ENCODE measurements at regions not wholly inside any gene's neighbourhood (a gene's known extent, or its start where the extent isn't known, plus 50 kb on each side); places are given as distances from the start of the nearest gene placed in this dataset.
"Not testable (repeated sequence)": the region's sequence is repeated elsewhere in the genome, so short reads cannot be mapped to it uniquely, and the experiment has no call there.

DNA sequence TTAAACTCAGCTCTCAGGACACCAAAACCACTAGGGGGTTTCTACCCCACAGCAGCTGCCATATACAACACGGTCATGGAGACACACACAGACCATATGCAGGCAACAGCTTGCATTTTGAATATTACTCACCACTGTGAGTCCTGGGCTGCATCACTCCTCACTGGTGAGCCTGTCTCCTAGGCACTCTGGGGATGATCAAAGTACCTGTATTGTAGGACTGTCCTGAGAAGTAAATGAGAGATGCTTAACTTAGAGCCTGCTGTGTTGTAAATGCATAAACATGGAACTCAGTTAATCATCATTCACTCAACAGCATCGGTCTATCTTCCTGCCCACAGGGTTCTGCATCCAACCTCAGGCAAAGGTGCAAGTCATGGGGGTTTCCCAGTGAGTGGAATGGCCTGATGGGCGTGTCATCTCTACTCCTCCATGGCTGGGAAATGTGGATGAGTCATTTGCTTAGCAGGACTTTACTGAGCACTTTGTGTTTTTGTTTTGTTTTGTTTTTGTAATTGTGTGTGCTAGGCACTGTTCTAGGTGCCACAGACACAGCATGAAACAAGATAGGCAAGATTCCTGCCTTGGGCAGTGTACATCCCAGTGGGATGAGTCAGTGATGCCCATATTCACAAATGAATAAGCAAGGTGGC, 1141.2 kb upstream of the TMEM132C start:
- Mint-ChIP-seq H3K4me3 (no peak overlapping the region), H3K4me1 (no peaks in the 10 kb centered on the region), H3K9me3 (no peaks in the 10 kb centered on the region), H3K36me3 (no peaks in the 10 kb centered on the region), H3K27me3 (ENCODE audit: low read depth) (peaks cover 3% of the 10 kb centered on the region), H3K27ac (no peak overlapping the region)
- TF ChIP-seq, protein P1, sequence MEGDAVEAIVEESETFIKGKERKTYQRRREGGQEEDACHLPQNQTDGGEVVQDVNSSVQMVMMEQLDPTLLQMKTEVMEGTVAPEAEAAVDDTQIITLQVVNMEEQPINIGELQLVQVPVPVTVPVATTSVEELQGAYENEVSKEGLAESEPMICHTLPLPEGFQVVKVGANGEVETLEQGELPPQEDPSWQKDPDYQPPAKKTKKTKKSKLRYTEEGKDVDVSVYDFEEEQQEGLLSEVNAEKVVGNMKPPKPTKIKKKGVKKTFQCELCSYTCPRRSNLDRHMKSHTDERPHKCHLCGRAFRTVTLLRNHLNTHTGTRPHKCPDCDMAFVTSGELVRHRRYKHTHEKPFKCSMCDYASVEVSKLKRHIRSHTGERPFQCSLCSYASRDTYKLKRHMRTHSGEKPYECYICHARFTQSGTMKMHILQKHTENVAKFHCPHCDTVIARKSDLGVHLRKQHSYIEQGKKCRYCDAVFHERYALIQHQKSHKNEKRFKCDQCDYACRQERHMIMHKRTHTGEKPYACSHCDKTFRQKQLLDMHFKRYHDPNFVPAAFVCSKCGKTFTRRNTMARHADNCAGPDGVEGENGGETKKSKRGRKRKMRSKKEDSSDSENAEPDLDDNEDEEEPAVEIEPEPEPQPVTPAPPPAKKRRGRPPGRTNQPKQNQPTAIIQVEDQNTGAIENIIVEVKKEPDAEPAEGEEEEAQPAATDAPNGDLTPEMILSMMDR (IDR thresholded peaks at IDR 0.05; ENCODE audit: unreplicated experiment) = no peak
- no peak for DNase-seq (ENCODE audit: low spot score in 2 of 2, unreplicated experiment in 2 of 2)

- no peaks in the 10 kb centered on the region for H3K36me3 Mint-ChIP-seq
- no peak for DNase-seq (ENCODE audit: low spot score in 2 of 2, unreplicated experiment in 2 of 2)
- H3K27me3 Mint-ChIP-seq (ENCODE audit: low read depth) = peaks cover 3% of the 10 kb centered on the region
- TF ChIP-seq, protein P1 (IDR thresholded peaks at IDR 0.05; ENCODE audit: unreplicated experiment) = no peak
- no peak overlapping the region for H3K4me3 Mint-ChIP-seq
- H3K4me1 Mint-ChIP-seq = no peaks in the 10 kb centered on the region
- no peaks in the 10 kb centered on the region for H3K9me3 Mint-ChIP-seq
- H3K27ac Mint-ChIP-seq = no peak overlapping the region
Measured at GRCh38 chr12:127126260-127126628, 1140.7 kb upstream of the TMEM132C start.

GRCh38 chr12:127127897-127128296, 1139.1 kb upstream of the TMEM132C start:
- Mint-ChIP-seq H3K27me3 (ENCODE audit: low read depth) (peaks cover 3% of the 10 kb centered on the region), H3K27ac (no peak overlapping the region), H3K4me3 (no peak overlapping the region), H3K9me3 (no peaks in the 10 kb centered on the region), H3K4me1 (no peaks in the 10 kb centered on the region), H3K36me3 (no peaks in the 10 kb centered on the region)
- TF ChIP-seq, protein P1 (IDR thresholded peaks at IDR 0.05; ENCODE audit: unreplicated experiment) = no peak
- no peak for DNase-seq (ENCODE audit: low spot score in 2 of 2, unreplicated experiment in 2 of 2)

DNA sequence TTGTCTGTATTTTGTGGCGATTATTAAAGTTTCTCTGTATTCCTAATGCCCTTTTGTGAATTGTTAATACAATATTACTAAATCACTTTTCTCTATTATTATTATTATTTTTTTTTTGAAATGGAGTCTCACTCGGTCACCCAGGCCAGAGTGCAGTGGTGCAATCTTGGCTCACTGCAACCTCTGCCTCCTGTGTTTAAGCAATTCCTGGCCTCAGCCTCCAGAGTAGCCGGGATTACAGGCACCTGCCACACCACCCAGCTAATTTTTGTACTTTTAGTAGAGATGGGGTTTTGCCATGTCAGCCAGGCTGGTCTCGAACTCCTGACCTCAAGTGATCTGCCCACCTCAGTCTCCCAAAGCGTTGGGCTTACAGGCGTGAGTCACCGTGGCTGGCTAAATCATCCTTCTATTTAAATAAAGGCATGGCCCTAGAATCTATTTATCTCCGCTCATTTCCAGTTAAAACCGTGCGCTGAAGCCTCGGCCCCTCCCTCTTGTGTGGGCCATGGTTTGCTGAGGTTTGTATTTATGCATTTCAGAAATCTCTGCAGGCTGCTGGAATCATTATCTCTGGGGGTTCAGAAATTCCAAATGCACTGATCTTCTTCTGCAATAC, 1136.4 kb upstream of the TMEM132C start:
- H3K27me3 Mint-ChIP-seq (ENCODE audit: low read depth) = peaks cover 3% of the 10 kb centered on the region
- TF ChIP-seq, protein P1 (IDR thresholded peaks at IDR 0.05; ENCODE audit: unreplicated experiment) = no peak
- H3K4me1 Mint-ChIP-seq = peaks cover 2% of the 10 kb centered on the region
- no peak overlapping the region for H3K27ac Mint-ChIP-seq
- H3K36me3 Mint-ChIP-seq = no peaks in the 10 kb centered on the region
- no peak overlapping the region for H3K4me3 Mint-ChIP-seq
- no peaks in the 10 kb centered on the region for H3K9me3 Mint-ChIP-seq
- no peak for DNase-seq (ENCODE audit: low spot score in 2 of 2, unreplicated experiment in 2 of 2)

GRCh38 chr12:127133675-127134335, 1133.2 kb upstream of the TMEM132C start:
- no peak for DNase-seq (ENCODE audit: low spot score in 2 of 2, unreplicated experiment in 2 of 2)
- H3K27ac Mint-ChIP-seq = no peak overlapping the region

GRCh38 chr12:127140864-127141484, 1126.0 kb upstream of the TMEM132C start:
- Mint-ChIP-seq H3K27me3 (ENCODE audit: low read depth) (peaks cover 16% of the 10 kb centered on the region), H3K9me3 (peaks cover 23% of the 10 kb centered on the region)
- not testable (repeated sequence) for H3K4me1 Mint-ChIP-seq; H3K27ac Mint-ChIP-seq; H3K36me3 Mint-ChIP-seq; H3K4me3 Mint-ChIP-seq; DNase-seq (ENCODE audit: low spot score in 2 of 2, unreplicated experiment in 2 of 2)

More at GRCh38 chr12:127133675-127134335, 1133.2 kb upstream of the TMEM132C start:
- Mint-ChIP-seq H3K36me3 (no peaks in the 10 kb centered on the region), H3K4me1 (peaks cover 2% of the 10 kb centered on the region), H3K4me3 (no peak overlapping the region), H3K9me3 (peaks cover 8% of the 10 kb centered on the region), H3K27me3 (ENCODE audit: low read depth) (peaks cover 2% of the 10 kb centered on the region)
- TF ChIP-seq, protein P1 (IDR thresholded peaks at IDR 0.05; ENCODE audit: unreplicated experiment) = no peak

Data from mesothelial cell of epicardium (in vitro differentiated cells).